Esophagus muscularis mucosa (tissue), 4 donors: ENCODE measurements at regions not wholly inside any gene's neighbourhood (a gene's known extent, or its start where the extent isn't known, plus 50 kb on each side); places are given as distances from the start of the nearest gene placed in this dataset.

Experiments
- DNase-seq: peaks from one replicate; pipeline ENCODE4 v3.0.0-alpha.2; 2017; ENCODE audit errors: extremely low spot score
- H3K27ac ChIP-seq, 4 donors: fragments of 200-600 bp; sonication (generic); replicated peaks in 1 of 4; 1 replicate in 3 of 4; 2 replicates in 1 of 4; pipeline ENCODE4 v1.5.1; 2016 to 2019; ENCODE audit warnings: mild to moderate bottlenecking in 1 of 4
- H3K27me3 ChIP-seq, 4 donors: fragments of 200-600 bp; sonication (generic); one replicate each; pipeline versions ENCODE4 v1.5.1 to v1.6.0; 2016 to 2019
- H3K36me3 ChIP-seq, 4 donors: fragments of 200-600 bp; sonication (generic); one replicate each; pipeline ENCODE4 v1.5.1; 2016 to 2019
- H3K4me1 ChIP-seq, 4 donors: fragments of 200-600 bp; sonication (generic); one replicate each; pipeline ENCODE4 v1.5.1; 2016 to 2019
- H3K4me3 ChIP-seq, 4 donors: fragments of 200-600 bp; sonication (generic); 1 replicate in 2 of 4; 2 replicates in 2 of 4; pipeline ENCODE4 v1.5.1; 2016 to 2019; ENCODE audit warnings: mild to moderate bottlenecking in 4 of 4, moderate library complexity in 1 of 4
- H3K9me3 ChIP-seq, 4 donors: fragments of 200-600 bp; sonication (generic); 1 replicate in 3 of 4; 2 replicates in 1 of 4; pipeline ENCODE4 v1.5.1; 2016 to 2019
- CTCF ChIP-seq, 3 experiments: fragments of 200-600 bp in 2 of 3; fragments of 450-650 bp in 1 of 3; sonication (generic) in 2 of 3; IDR thresholded peaks; one replicate each; pipeline ENCODE4 v1.5.1; 2017 to 2019; ENCODE audit warnings: antibody characterized with exemption in 3 of 3, mild to moderate bottlenecking in 2 of 3, moderate library complexity in 1 of 3
- EP300 ChIP-seq: sonication (generic); formaldehyde crosslinking; IDR thresholded peaks from one replicate; pipeline ENCODE4 v1.6.1; 2017; ENCODE audit warnings: antibody characterized with exemption
- POLR2A ChIP-seq: fragments of 450-650 bp; IDR thresholded peaks from one replicate; pipeline ENCODE4 v1.6.1; 2017; ENCODE audit warnings: antibody characterized with exemption, moderate library complexity, mild to moderate bottlenecking, low read depth
- POLR2AphosphoS5 ChIP-seq, 2 donors: sonication (generic); formaldehyde crosslinking; IDR thresholded peaks; one replicate each; pipeline ENCODE4 v1.6.1; 2017; ENCODE audit warnings: antibody characterized with exemption in 2 of 2
- WGBS: methylation state at CpG from one replicate; pipeline ENCODE4 v1.1.5; 2018; 5-methylcytosine and 5-hydroxymethylcytosine counted together
- intact Hi-C: fragments of 100-400 bp; cut with DNase I; formaldehyde crosslinking; loops from one replicate; pipeline ENCODE4 v1.15.1; 2023

DNA sequence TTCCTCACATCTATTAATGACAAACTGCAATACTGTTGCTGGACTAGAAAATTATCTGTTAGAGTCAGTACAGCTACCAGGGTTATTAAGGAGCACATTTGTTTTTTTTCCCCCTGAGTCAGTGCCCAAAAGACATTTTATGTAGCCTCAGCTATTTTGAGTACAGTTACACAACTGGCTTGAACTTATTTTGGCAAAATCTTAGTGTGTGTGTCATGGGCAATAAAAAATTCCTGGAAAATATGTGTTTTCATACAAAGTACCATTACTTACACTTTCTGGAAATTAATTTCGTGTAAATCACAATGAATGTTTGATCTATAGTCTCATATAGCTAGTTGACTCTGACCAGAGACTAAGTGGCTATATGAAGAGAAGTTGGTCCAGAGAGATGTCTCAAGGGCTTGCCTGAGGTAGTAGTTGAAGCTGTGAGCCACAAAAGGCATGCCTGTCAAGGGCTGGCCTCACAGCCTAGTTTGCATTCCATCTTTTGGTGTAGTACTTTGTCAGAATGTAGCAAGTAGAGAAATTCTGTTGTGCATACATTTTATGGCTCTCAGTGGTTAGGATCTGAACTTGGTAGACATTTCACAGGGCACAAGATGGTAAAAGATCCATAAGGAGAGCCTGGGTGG lies 283.4 kb downstream of the MTX2 start:
- TF ChIP-seq CTCF (IDR thresholded peaks at IDR 0.05) (no peak), EP300 (no peak), POLR2AphosphoS5 (IDR thresholded peaks at IDR 0.05) (no peak), POLR2A (no peak)
- Histone ChIP-seq H3K9me3 (no peaks in the 10 kb centered on the region), H3K4me3 (no peak overlapping the region), H3K36me3 (no peaks in the 10 kb centered on the region), H3K27ac (peak overlapping the region in 1 of 4 donors; percentile 69), H3K27me3 (peaks cover 0 to 43% (median 0%) of the 10 kb centered on the region in 4 donors), H3K4me1 (peaks cover 0 to 24% (median 23%) of the 10 kb centered on the region in 4 donors)
- intact Hi-C loops = loop anchor here (5.0 to 10.0 kb wide), 3 partner anchors 85 to 278 kb away; no protein-coding TSS in a partner anchor
- WGBS = 72% methylated on average over 1 of the region's 1 CpG
- DNase-seq = no peak

DNA sequence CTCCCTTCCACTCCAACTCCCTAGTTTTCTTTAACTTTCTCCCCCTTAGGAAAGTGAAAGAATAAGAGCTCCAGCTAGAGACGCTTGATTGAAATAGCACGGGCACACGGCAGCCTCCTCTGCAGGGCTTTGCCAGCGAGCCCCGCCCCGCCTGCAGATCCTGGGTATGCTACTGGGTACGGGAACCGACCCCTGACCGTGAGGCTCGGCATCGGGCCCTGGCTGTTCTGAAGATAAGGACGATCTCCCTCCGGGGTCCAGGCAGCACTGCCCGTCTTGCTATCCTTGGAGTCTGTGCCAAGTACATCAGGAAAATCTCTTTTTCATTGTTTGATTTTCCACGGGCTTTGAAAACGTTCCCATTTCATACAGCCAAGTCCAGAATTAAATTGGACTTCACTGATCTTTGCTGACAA lies 284.5 kb downstream of the MTX2 start:
- Histone ChIP-seq H3K9me3 (no peaks in the 10 kb centered on the region), H3K4me1 (peaks cover 0 to 24% (median 23%) of the 10 kb centered on the region in 4 donors), H3K27ac (peak overlapping the region; percentile 58 to 72 (median 66)), H3K27me3 (peaks cover 0 to 46% (median 0%) of the 10 kb centered on the region in 4 donors), H3K36me3 (no peaks in the 10 kb centered on the region), H3K4me3 (peak overlapping the region; percentile 49 to 64 (median 56))
- DNase-seq = no peak
- TF ChIP-seq CTCF (IDR thresholded peaks at IDR 0.05) = peak in 1 of 3 experiments; percentile 7
- TF ChIP-seq POLR2AphosphoS5 (IDR thresholded peaks at IDR 0.05) = peak in 1 of 2 donors; percentile 27
- TF ChIP-seq POLR2A = no peak
- no peak for TF ChIP-seq EP300
- intact Hi-C loops = loop anchor here (2.0 to 10.0 kb wide), 4 partner anchors 84 to 413 kb away; no protein-coding TSS in a partner anchor
- 4% methylated on average over 4 of the region's 16 CpGs for WGBS

GRCh38 chr2:176554101-176555048 lies 285.1 kb downstream of the MTX2 start:
- H3K36me3 ChIP-seq = no peaks in the 10 kb centered on the region
- intact Hi-C loops = loop anchor here (2.0 to 10.0 kb wide), 5 partner anchors 83 to 427 kb away; partner anchors contain the start of gene HOXD8
- peaks cover 0 to 45% (median 0%) of the 10 kb centered on the region in 4 donors for H3K27me3 ChIP-seq
- no peaks in the 10 kb centered on the region for H3K9me3 ChIP-seq
- H3K4me3 ChIP-seq = peak overlapping the region; percentile 49 to 64 (median 56)
- no peak for DNase-seq
- WGBS = 11% methylated on average over 17 of the region's 17 CpGs
- peaks cover 0 to 24% (median 23%) of the 10 kb centered on the region in 4 donors for H3K4me1 ChIP-seq
- peak overlapping the region; percentile 58 to 72 (median 66) for H3K27ac ChIP-seq
- TF ChIP-seq CTCF (IDR thresholded peaks at IDR 0.05) (peak; percentile 71 to 75 (median 72)), POLR2A (no peak), POLR2AphosphoS5 (IDR thresholded peaks at IDR 0.05) (no peak)

GRCh38 chr2:176555112-176555511 lies 285.9 kb downstream of the MTX2 start:
- no peak for DNase-seq
- Histone ChIP-seq H3K4me3 (no peak overlapping the region), H3K36me3 (no peaks in the 10 kb centered on the region), H3K27ac (no peak overlapping the region), H3K27me3 (peaks cover 0 to 40% (median 0%) of the 10 kb centered on the region in 4 donors), H3K4me1 (peaks cover 0 to 24% (median 23%) of the 10 kb centered on the region in 4 donors), H3K9me3 (no peaks in the 10 kb centered on the region)
- intact Hi-C loops = loop anchor here (2.0 to 10.0 kb wide), 3 partner anchors 280 to 428 kb away; partner anchors contain the start of gene HOXD8
- WGBS = 62% methylated on average over 5 of the region's 5 CpGs
- TF ChIP-seq EP300 = no peak
- TF ChIP-seq CTCF (IDR thresholded peaks at IDR 0.05) = no peak
- TF ChIP-seq POLR2A = no peak
- no peak for TF ChIP-seq POLR2AphosphoS5 (IDR thresholded peaks at IDR 0.05)
